ENCODE measurements at regions not wholly inside any gene's neighbourhood (a gene's known extent, or its start where the extent isn't known, plus 50 kb on each side); places are given as distances from the start of the nearest gene placed in this dataset.
"Not testable (repeated sequence)": the region's sequence is repeated elsewhere in the genome, so short reads cannot be mapped to it uniquely, and the experiment has no call there.

DNA sequence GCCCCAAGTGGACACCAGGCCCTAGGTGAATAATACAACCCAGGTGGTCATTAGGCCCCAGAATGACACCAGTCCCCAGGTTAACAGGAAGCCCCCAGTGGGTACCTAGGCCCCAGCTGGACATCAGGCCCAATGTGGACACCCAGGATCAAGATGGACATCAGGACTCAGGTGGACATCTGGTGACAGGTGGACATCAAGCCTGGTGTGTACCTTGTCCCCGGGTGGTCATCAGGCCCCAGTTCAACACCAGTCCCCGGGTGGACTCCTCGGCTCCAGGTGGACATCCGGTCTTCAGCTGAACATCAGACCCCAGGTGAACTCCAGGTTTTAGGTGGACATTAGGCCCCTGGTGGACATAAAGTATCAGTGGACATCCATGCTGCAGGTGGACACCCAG is 524.6 kb downstream of the FOXD4L4 start:
- TF ChIP-seq POLR2AphosphoS5 (IDR thresholded peaks at IDR 0.05; ENCODE audit: borderline replicate concordance, low read depth, low read length); EZH2 (IDR thresholded peaks at IDR 0.05): not testable (repeated sequence)
